ENCODE measurements at regions not wholly inside any gene's neighbourhood (a gene's known extent, or its start where the extent isn't known, plus 50 kb on each side); places are given as distances from the start of the nearest gene placed in this dataset.

- POLR2A ChIA-PET = no interaction called here
These were observed 835.1 kb downstream of the TSN start for GRCh38 chr2:122590524-122590923.

GRCh38 chr2:122595065-122595464 is 839.6 kb downstream of the TSN start:
- Histone ChIP-seq H3K4me2 (replicated peaks; ENCODE audit: low read depth, low read length, poor library complexity, severe bottlenecking) (no peak overlapping the region), H3K9ac (ENCODE audit: low read length) (no peak overlapping the region), H2AFZ (ENCODE audit: insufficient read depth, low read depth, low read length, poor library complexity, severe bottlenecking) (no peak overlapping the region), H3K9me3 (ENCODE audit: control extremely low read depth in 1 of 3, control insufficient read depth in 2 of 3, insufficient read depth in 1 of 3, low read length in 2 of 3) (no peaks in the 10 kb centered on the region), H4K20me1 (ENCODE audit: control insufficient read depth, insufficient read depth, low read length, poor library complexity, severe bottlenecking) (no peaks in the 10 kb centered on the region), H3K79me2 (ENCODE audit: control insufficient read depth, insufficient read depth, low read length) (no peaks in the 10 kb centered on the region), H3K4me1 (ENCODE audit: control insufficient read depth in 2 of 2, insufficient read depth in 2 of 2, low read length in 2 of 2) (no peaks in the 10 kb centered on the region), H3K36me3 (replicated peaks in 1 of 2; ENCODE audit: control extremely low read depth in 1 of 2, control insufficient read depth in 1 of 2, extremely low read depth in 1 of 2, insufficient read depth in 2 of 2, low read length in 1 of 2) (no peaks in the 10 kb centered on the region), H3K27ac (ENCODE audit: low read length in 2 of 2) (no peak overlapping the region), H3K4me3 (ENCODE audit: control extremely low read depth in 1 of 5, extremely low read depth in 1 of 5, insufficient read depth in 1 of 5, low read depth in 2 of 5, low read length in 4 of 5) (no peak overlapping the region), H3K27me3 (replicated peaks in 1 of 4; ENCODE audit: control extremely low read depth in 1 of 4, control insufficient read depth in 3 of 4, insufficient read depth in 4 of 4, low read length in 3 of 4) (no peaks in the 10 kb centered on the region)
- Mint-ChIP-seq H3K27me3 (no peaks in the 10 kb centered on the region), H3K4me1 (no peaks in the 10 kb centered on the region), H3K4me3 (no peak overlapping the region), H3K27ac (no peak overlapping the region), H3K9me3 (ENCODE audit: insufficient read depth) (peaks cover 9% of the 10 kb centered on the region)
- intact Hi-C loops (cut with micrococcal nuclease) = no loop called here
- DNase-seq (no peak), ATAC-seq (ENCODE audit: low read depth) (no peak)
- ChIA-PET POLR2A (no interaction called here), CTCF (no interaction called here)
- TF ChIP-seq EZH2 (IDR thresholded peaks at IDR 0.05; ENCODE audit: borderline replicate concordance, insufficient read depth, low read depth, low read length, poor library complexity, severe bottlenecking) (no peak), CTCF (IDR thresholded peaks at IDR 0.05) (no peak)
- WGBS (ENCODE audit: insufficient coverage) = no CpG with 5 or more reads among the region's 2 CpGs

More at GRCh38 chr2:122590524-122590923, 835.1 kb downstream of the TSN start:
- H3K4me1 ChIP-seq (ENCODE audit: control insufficient read depth in 2 of 2, insufficient read depth in 2 of 2, low read length in 2 of 2) = no peaks in the 10 kb centered on the region
- peaks cover 13% of the 10 kb centered on the region for H3K9me3 Mint-ChIP-seq (ENCODE audit: insufficient read depth)
- no peak overlapping the region for H2AFZ ChIP-seq (ENCODE audit: insufficient read depth, low read depth, low read length, poor library complexity, severe bottlenecking)
- intact Hi-C loops (cut with micrococcal nuclease) = no loop called here
- TF ChIP-seq CTCF (IDR thresholded peaks at IDR 0.05) (no peak), EZH2 (IDR thresholded peaks at IDR 0.05; ENCODE audit: borderline replicate concordance, insufficient read depth, low read depth, low read length, poor library complexity, severe bottlenecking) (no peak)
- WGBS (ENCODE audit: insufficient coverage) = no CpG with 5 or more reads among the region's 3 CpGs
- no peaks in the 10 kb centered on the region for H3K79me2 ChIP-seq (ENCODE audit: control insufficient read depth, insufficient read depth, low read length)
- no peaks in the 10 kb centered on the region for H3K36me3 ChIP-seq (replicated peaks in 1 of 2; ENCODE audit: control extremely low read depth in 1 of 2, control insufficient read depth in 1 of 2, extremely low read depth in 1 of 2, insufficient read depth in 2 of 2, low read length in 1 of 2)
- no peak overlapping the region for H3K4me2 ChIP-seq (replicated peaks; ENCODE audit: low read depth, low read length, poor library complexity, severe bottlenecking)
- no peak overlapping the region for H3K4me3 Mint-ChIP-seq
- H3K27ac Mint-ChIP-seq = no peak overlapping the region
- CTCF ChIA-PET = no interaction called here
- H3K4me3 ChIP-seq (ENCODE audit: control extremely low read depth in 1 of 5, extremely low read depth in 1 of 5, insufficient read depth in 1 of 5, low read depth in 2 of 5, low read length in 4 of 5) = no peak overlapping the region
- H3K9me3 ChIP-seq (ENCODE audit: control extremely low read depth in 1 of 3, control insufficient read depth in 2 of 3, insufficient read depth in 1 of 3, low read length in 2 of 3) = peaks cover 0 to 4% (median 0%) of the 10 kb centered on the region in 3 donors
- no peaks in the 10 kb centered on the region for H3K4me1 Mint-ChIP-seq
- DNase-seq (no peak), ATAC-seq (ENCODE audit: low read depth) (no peak)
- no peak overlapping the region for H3K9ac ChIP-seq (ENCODE audit: low read length)
- H3K27me3 ChIP-seq (replicated peaks in 1 of 4; ENCODE audit: control extremely low read depth in 1 of 4, control insufficient read depth in 3 of 4, insufficient read depth in 4 of 4, low read length in 3 of 4) = no peaks in the 10 kb centered on the region
- H3K27ac ChIP-seq (ENCODE audit: low read length in 2 of 2) = no peak overlapping the region
- no peaks in the 10 kb centered on the region for H4K20me1 ChIP-seq (ENCODE audit: control insufficient read depth, insufficient read depth, low read length, poor library complexity, severe bottlenecking)
- H3K27me3 Mint-ChIP-seq = no peaks in the 10 kb centered on the region
